SKM-1 treated with dmso at 0.1 percent for 144 hours (cell line): ENCODE measurements at regions not wholly inside any gene's neighbourhood (a gene's known extent, or its start where the extent isn't known, plus 50 kb on each side); places are given as distances from the start of the nearest gene placed in this dataset.

Source experiments
- DNase-seq: peaks from one replicate; lab custom pipeline; 2025; ENCODE audit not compliant: unreplicated experiment; lab: John Stamatoyannopoulos, UW

- DNase-seq, result no peak
Observed at GRCh38 chr7:85602196-85602595, 415.3 kb upstream of the SEMA3D start.

GRCh38 chr7:85600395-85600794, 413.5 kb upstream of the SEMA3D start:
- DNase-seq, result no peak

- DNase-seq, result no peak
Observed at GRCh38 chr7:85596827-85597226, 410.0 kb upstream of the SEMA3D start.

DNA sequence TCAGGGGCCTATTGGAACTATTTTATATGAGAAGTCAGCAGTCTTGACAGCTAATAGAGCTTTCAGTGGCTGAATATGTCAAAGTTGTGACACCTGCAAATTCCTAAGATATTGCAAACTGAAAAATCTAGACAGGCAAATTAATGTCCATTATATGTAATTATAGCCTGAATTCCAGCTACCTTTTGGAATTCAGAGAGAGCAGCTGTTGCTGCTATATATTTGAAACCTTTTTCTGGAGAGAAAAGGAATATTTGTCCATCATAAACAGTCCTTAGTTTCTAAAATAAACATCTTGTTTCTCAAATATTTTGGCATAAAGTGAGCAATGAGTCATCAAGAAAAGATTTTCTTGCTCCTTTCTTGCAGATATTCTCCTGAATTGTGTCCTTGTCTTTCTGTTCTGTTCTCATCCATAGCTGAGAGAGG, 408.9 kb upstream of the SEMA3D start:
- no peak for DNase-seq

DNA sequence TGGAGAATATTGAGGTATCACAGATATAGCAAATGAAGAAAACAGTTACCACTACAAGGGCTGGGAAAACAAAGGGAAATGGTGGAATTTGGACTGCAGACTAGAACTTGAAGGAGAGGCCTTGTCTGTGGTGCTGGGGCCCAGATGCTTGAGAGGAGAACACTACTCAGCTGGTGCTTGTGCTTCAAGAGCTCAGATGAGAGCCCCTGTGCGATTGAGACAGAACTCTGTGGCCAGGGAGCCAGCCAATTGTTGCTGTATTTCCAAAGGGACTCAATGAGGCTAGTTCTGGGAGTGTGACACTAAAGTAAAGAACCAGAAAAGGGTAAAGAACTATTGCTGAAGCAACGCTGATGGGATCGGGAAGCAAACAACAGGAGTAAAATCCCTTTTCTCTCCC, 406.5 kb upstream of the SEMA3D start:
- DNase-seq, result no peak

GRCh38 chr7:85587785-85588184, 400.9 kb upstream of the SEMA3D start:
- DNase-seq, result no peak

- no peak for DNase-seq
Observed at GRCh38 chr7:85586091-85586490, 399.2 kb upstream of the SEMA3D start.

- DNase-seq, result no peak
Observed at GRCh38 chr7:85583131-85583953, 396.5 kb upstream of the SEMA3D start.

- DNase-seq, result peak; percentile 61
Observed at GRCh38 chr7:85573844-85574243, 387.0 kb upstream of the SEMA3D start.

- DNase-seq, result no peak
Observed at GRCh38 chr7:85573346-85573745, 386.5 kb upstream of the SEMA3D start.

- no peak for DNase-seq
Observed at GRCh38 chr7:85570898-85571297, 384.0 kb upstream of the SEMA3D start.

DNA sequence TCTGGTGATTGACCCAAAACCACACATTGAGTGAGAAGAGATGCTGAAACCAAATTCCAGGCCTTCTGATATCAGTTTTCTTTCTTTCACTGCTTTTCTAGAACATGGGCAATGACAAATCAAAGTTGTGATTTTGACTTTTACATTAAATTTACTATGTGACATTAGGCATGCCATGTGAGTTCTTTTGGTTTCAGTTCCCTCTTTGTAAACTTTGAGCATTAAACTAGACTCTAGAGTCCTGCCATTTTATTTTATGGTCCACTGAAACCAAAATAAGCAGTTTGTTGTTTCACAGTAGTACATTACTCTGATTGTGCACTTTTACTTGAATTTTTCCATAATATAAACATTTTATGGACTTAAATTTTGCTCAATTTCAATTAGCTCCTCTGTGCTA, 381.1 kb upstream of the SEMA3D start:
- DNase-seq, result no peak

DNA sequence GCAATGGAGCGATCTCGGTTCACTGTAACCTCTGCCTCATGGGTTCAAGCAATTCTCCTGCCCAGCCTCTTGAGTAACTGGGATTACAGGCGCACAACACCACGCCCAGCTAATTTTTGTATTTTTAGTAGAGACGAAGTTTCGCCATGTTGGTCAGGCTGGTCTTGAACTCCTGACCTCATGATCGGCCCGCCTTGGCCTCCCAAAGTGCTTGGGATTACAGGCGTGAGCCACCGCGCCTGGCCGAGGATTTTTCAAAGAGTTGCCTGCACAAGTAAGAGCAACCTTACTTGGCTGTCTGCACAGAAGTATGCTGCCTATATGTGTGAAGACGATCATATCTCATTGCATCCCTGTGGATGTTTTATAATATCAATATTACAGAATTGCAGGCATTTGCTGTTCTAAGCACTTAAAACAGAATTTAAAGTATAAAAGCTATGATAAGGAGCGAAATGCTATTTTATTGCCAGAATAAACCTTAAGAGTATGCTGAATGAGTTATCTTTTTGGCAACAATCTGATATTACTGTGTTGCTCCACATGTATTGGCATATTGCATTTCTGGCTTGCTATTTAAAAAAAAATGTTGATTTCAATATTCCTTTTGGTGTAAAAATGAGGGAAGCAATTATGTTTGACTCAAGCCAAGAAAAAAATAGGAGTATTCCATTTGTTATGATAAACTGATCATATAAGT, 379.4 kb upstream of the SEMA3D start:
- DNase-seq, result no peak

GRCh38 chr7:85565276-85565675, 378.4 kb upstream of the SEMA3D start:
- no peak for DNase-seq

GRCh38 chr7:85564861-85565260, 378.0 kb upstream of the SEMA3D start:
- no peak for DNase-seq

- no peak for DNase-seq
Observed at GRCh38 chr7:85561706-85562105, 374.9 kb upstream of the SEMA3D start.

DNA sequence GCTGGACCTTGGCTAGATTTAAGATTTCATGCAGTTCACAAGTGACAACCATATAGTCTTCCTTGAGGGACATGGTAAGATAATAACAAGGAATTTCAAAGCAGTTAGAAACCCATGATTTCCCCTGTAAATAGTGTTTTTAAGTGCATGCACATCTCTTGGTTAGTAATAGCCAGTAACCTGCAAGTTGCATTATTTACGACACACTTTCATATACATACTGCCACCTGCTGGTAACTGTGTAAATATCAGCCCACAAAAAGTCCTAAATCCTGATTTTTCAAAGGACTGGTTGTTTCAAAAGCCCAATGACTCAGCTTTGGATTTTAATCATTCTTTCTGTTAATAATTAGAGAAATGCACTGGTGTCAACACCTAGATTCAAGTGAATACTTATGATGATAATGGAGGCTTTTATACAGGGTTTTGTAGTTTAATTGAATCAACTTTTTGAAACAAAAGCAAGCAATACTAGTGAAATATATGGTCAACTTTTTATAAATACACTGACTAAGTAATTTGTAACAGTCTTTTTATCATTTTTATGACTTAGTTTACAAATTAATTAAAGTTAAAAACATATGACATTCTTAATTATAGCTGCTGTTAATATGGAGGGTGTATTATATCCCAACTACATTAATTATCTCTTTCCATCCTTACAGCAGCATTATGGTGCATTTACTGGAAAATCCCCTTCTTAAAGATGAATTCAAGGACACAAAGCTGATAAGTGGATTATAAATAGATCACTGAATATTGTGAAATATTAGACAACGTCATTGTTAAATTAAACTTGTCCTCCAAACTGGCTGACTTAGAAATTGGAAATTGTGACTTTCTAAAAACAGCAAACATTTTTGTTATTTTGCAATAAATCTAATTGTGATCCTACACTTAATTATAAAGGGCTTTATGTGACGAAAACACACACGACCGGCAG, 367.7 kb upstream of the SEMA3D start:
- DNase-seq, result peak; percentile 59

- no peak for DNase-seq
Observed at GRCh38 chr7:85535974-85536729, 349.3 kb upstream of the SEMA3D start.

DNA sequence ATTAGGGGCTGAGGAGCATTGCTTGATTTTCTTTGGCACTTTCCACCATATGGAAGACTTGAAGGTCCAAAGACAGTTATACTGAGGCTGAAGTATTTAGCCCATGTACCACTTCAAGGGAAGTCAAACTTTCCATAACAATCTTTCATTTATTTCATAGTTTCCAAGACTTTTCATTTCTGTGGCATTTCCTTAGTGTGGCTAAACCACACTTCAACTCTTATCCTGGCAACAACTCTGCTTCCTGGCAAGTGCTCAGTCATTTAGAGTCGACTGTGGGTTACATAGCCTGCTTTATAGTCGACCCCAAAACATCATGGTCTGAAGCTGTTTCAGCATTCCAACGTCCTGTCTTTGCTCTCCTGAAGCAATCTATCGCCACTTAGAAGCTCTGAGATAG, 343.0 kb upstream of the SEMA3D start:
- no peak for DNase-seq

GRCh38 chr7:85529201-85529600, 342.3 kb upstream of the SEMA3D start:
- DNase-seq, result no peak

DNA sequence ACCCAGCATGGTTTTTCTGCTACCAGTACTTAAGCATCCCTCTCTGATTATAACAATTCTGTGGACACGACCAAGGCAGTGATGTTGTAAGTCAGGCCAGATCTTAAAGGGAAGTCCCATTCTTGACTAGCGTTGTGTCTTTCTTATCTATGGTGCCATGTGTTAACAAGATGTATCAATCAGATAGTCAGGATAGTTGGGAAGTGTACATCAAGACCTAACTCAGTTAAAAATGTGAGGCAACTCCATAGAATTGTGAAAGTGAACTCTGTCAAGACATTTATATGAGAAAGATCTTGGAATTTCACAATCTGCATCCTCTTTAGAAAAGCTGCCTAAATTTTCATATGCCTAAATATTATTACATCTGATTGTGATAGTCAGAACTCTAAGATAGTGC, 341.7 kb upstream of the SEMA3D start:
- no peak for DNase-seq
